HCT116 (cell line): ENCODE measurements at regions not wholly inside any gene's neighbourhood (a gene's known extent, or its start where the extent isn't known, plus 50 kb on each side); places are given as distances from the start of the nearest gene placed in this dataset.

ENCODE experiments used
- ATAC-seq: fragments of 200-7000 bp; cut with Tn5 transposase; 2 replicates; pipeline ENCODE4 v1.9.1; 2020; ENCODE audit warnings: mild to moderate bottlenecking, moderate library complexity
- BruUV-seq: library from RNA; stranded (reverse); fragments of 400-500 nt; replicated peaks from 2 replicates; lab custom pipeline; 2021; lab: Mats Ljungman, UMichigan
- CTCF ChIA-PET: fragments of 300-600 bp; sonication (Branson Sonifier 250); formaldehyde crosslinking; loops from one replicate; lab custom pipeline; 2021; ENCODE audit warnings: antibody characterized with exemption; lab: Charles Lee
- POLR2A ChIA-PET: fragments of 300-600, 350-600 bp; sonication (Branson Sonifier 250); formaldehyde crosslinking; loops from one replicate; lab custom pipeline; 2021; ENCODE audit warnings: antibody characterized with exemption; lab: Charles Lee
- RAD21 ChIA-PET, 2 experiments: fragments of 300-600 bp; sonication (Branson Sonifier 250); formaldehyde crosslinking; loops; one replicate each; lab custom pipeline; 2023; ENCODE audit warnings: low total read pairs in 2 of 2; ENCODE audit not compliant: uncharacterized antibody in 2 of 2, unreplicated experiment in 2 of 2, low non-redundant PET in 1 of 2; lab: Charles Lee
- DNase-seq: peaks from one replicate; pipeline ENCODE4 v3.0.0-alpha.2; 2010; ENCODE audit warnings: low read depth, low spot score
- H2AFZ ChIP-seq: fragments of 200-600 bp; shearing (Covaris generic), sonication (generic); 2 replicates; pipeline ENCODE4 v1.6.1; 2017; ENCODE audit warnings: low read depth, mixed run types, mixed read lengths, antibody characterized with exemption, low read length; ENCODE audit not compliant: poor library complexity, severe bottlenecking
- H3K27ac ChIP-seq: 2 replicates; pipeline ENCODE4 v1.5.1; 2012; ENCODE audit warnings: low read depth, low read length
- H3K27me3 ChIP-seq: fragments of 200-600 bp; sonication (generic); 2 replicates; pipeline ENCODE4 v1.6.1; 2016; ENCODE audit warnings: mixed run types, low read length, mixed read lengths; ENCODE audit not compliant: insufficient read depth
- H3K36me3 ChIP-seq, 2 experiments: fragments of 200-500 bp in 1 of 2; fragments of 200-600 bp in 1 of 2; sonication (Bioruptor generic) in 1 of 2; sonication (generic) in 1 of 2; 2 replicates each; pipeline versions ENCODE4 v1.5.1 to v1.6.1; 2014 to 2016; ENCODE audit warnings: low read length in 2 of 2, inconsistent platforms in 1 of 2, mixed read lengths in 1 of 2, mixed run types in 1 of 2; ENCODE audit not compliant: insufficient read depth in 2 of 2, control insufficient read depth in 1 of 2
- H3K4me1 ChIP-seq, 2 experiments: fragments of 200-600 bp in 1 of 2; sonication (generic) in 1 of 2; 2 replicates each; pipeline versions ENCODE4 v1.5.1 to v1.6.1; 2012 to 2017; ENCODE audit warnings: low read length in 2 of 2, inconsistent platforms in 1 of 2, mild to moderate bottlenecking in 1 of 2, mixed read lengths in 1 of 2, mixed run types in 1 of 2, moderate library complexity in 1 of 2; ENCODE audit not compliant: insufficient read depth in 2 of 2, control insufficient read depth in 1 of 2
- H3K4me2 ChIP-seq: fragments of 200-600 bp; sonication (generic); 2 replicates; pipeline ENCODE4 v1.6.1; 2017; ENCODE audit warnings: mixed run types, low read length, mixed read lengths
- H3K4me3 ChIP-seq, 2 experiments: fragments of 200-600 bp in 1 of 2; sonication (generic) in 1 of 2; replicated peaks in 1 of 2; 2 replicates each; pipeline ENCODE4 v1.5.1; 2011 to 2016; ENCODE audit warnings: low read length in 2 of 2, control low read depth in 1 of 2, low read depth in 1 of 2, mild to moderate bottlenecking in 1 of 2, mixed read lengths in 1 of 2, mixed run types in 1 of 2
- H3K79me2 ChIP-seq: fragments of 200-600 bp; sonication (generic); 2 replicates; pipeline ENCODE4 v1.6.1; 2017; ENCODE audit warnings: mild to moderate bottlenecking, mixed run types, low read length, moderate library complexity, mixed read lengths; ENCODE audit not compliant: insufficient read depth
- H3K9ac ChIP-seq: fragments of 200-600 bp; sonication (generic); 2 replicates; pipeline ENCODE4 v1.6.1; 2016; ENCODE audit warnings: low read length, mixed read lengths
- H3K9me2 ChIP-seq: fragments of 200-600 bp; sonication (generic), shearing (Covaris generic); 2 replicates; pipeline ENCODE4 v1.6.1; 2017; ENCODE audit warnings: mixed run types, mild to moderate bottlenecking, moderate library complexity; ENCODE audit not compliant: insufficient read depth
- H3K9me3 ChIP-seq, 2 experiments: fragments of 200-500 bp in 1 of 2; fragments of 200-600 bp in 1 of 2; sonication (Bioruptor generic) in 1 of 2; sonication (generic) in 1 of 2; 2 replicates each; pipeline ENCODE4 v1.6.1; 2014 to 2017; ENCODE audit warnings: low read length in 2 of 2, mixed read lengths in 2 of 2, inconsistent platforms in 1 of 2, low read depth in 1 of 2, mild to moderate bottlenecking in 1 of 2, mixed run types in 1 of 2, moderate library complexity in 1 of 2; ENCODE audit not compliant: control insufficient read depth in 1 of 2, insufficient read depth in 1 of 2
- H4K20me1 ChIP-seq: fragments of 200-600 bp; sonication (generic), shearing (Covaris generic); 2 replicates; pipeline ENCODE4 v1.6.1; 2017; ENCODE audit warnings: mixed run types, mild to moderate bottlenecking, moderate library complexity; ENCODE audit not compliant: insufficient read depth
- CBX3 ChIP-seq: IDR thresholded peaks from 2 replicates; pipeline ENCODE4 v1.6.1; 2012; ENCODE audit warnings: low read depth
- CEBPB ChIP-seq: IDR thresholded peaks from 2 replicates; pipeline ENCODE4 v1.6.1; 2012; ENCODE audit warnings: low read depth
- ELF1 ChIP-seq: IDR thresholded peaks from 2 replicates; pipeline ENCODE4 v1.6.1; 2012; ENCODE audit warnings: low read depth, borderline replicate concordance
- EZH2phosphoT487 ChIP-seq: fragments of 200-600 bp; IDR thresholded peaks from 2 replicates; pipeline ENCODE4 v1.6.1; 2018; ENCODE audit warnings: antibody characterized with exemption, borderline replicate concordance
- FOSL1 ChIP-seq: IDR thresholded peaks from 2 replicates; pipeline ENCODE4 v1.6.1; 2012; ENCODE audit warnings: low read depth
- JUND ChIP-seq: IDR thresholded peaks from 2 replicates; pipeline ENCODE4 v1.6.1; 2012
- MAX ChIP-seq: IDR thresholded peaks from 2 replicates; pipeline ENCODE4 v1.6.1; 2012
- POLR2A ChIP-seq: IDR thresholded peaks from 2 replicates; pipeline ENCODE4 v1.7.0; 2011; ENCODE audit warnings: borderline replicate concordance; ENCODE audit not compliant: insufficient read depth, insufficient read length; ENCODE audit errors: extremely low read depth
- POLR2AphosphoS5 ChIP-seq: IDR thresholded peaks from 2 replicates; pipeline ENCODE4 v1.6.1; 2011; ENCODE audit warnings: mild to moderate bottlenecking, low read depth, low read length, moderate library complexity
- RAD21 ChIP-seq: IDR thresholded peaks from 2 replicates; pipeline ENCODE4 v1.6.1; 2012; ENCODE audit warnings: low read depth, mild to moderate bottlenecking
- SIN3A ChIP-seq: IDR thresholded peaks from 2 replicates; pipeline ENCODE4 v1.6.1; 2012; ENCODE audit warnings: low read depth
- SP1 ChIP-seq: IDR thresholded peaks from 2 replicates; pipeline ENCODE4 v1.6.1; 2012; ENCODE audit warnings: low read depth
- SRF ChIP-seq: IDR thresholded peaks from 2 replicates; pipeline ENCODE4 v1.6.1; 2012; ENCODE audit warnings: low read depth
- TCF7L2 ChIP-seq: IDR thresholded peaks from 2 replicates; pipeline ENCODE4 v1.7.0; 2011; ENCODE audit warnings: borderline replicate concordance, inconsistent platforms; ENCODE audit not compliant: insufficient read depth, insufficient read length; ENCODE audit errors: extremely low read depth
- YY1 ChIP-seq: IDR thresholded peaks from 2 replicates; pipeline ENCODE4 v1.6.1; 2011; ENCODE audit warnings: low read length, low read depth, moderate library complexity, mild to moderate bottlenecking; ENCODE audit not compliant: insufficient replicate concordance; ENCODE audit errors: extremely low read depth
- ZNF274 ChIP-seq: fragments of 200-500 bp; sonication (Bioruptor generic); IDR thresholded peaks from 2 replicates; pipeline ENCODE4 v1.6.1; 2014; ENCODE audit warnings: mild to moderate bottlenecking, low read depth, low read length, inconsistent platforms
- intact Hi-C: fragments of 100-400 bp; cut with micrococcal nuclease; formaldehyde crosslinking; loops from 2 replicates; pipeline ENCODE4 v1.10.0; 2022

- TF ChIP-seq ELF1, result no peak
- no peak for TF ChIP-seq CEBPB
- no peak for TF ChIP-seq POLR2A
These were observed 204.7 kb downstream of the KITLG start (continued) for GRCh38 chr12:88375306-88376305.

- POLR2A ChIA-PET, result no interaction called here
- no peak for ATAC-seq
These were observed 202.3 kb downstream of the KITLG start for GRCh38 chr12:88377973-88378372.

GRCh38 chr12:88381466-88381865 is 198.8 kb downstream of the KITLG start:
- intact Hi-C loops, result no loop called here
- no peak overlapping the region for H3K27ac ChIP-seq
- H3K4me2 ChIP-seq, result no peak overlapping the region

More at GRCh38 chr12:88377973-88378372, 202.3 kb downstream of the KITLG start:
- CTCF ChIA-PET, result no interaction called here
- no peaks in the 10 kb centered on the region for H3K36me3 ChIP-seq
- H3K9me2 ChIP-seq, result no peaks in the 10 kb centered on the region
- TF ChIP-seq TCF7L2 (no peak), CEBPB (no peak), FOSL1 (no peak), ZNF274 (no peak)
- TF ChIP-seq, all 23 proteins: peak for 0
- no peak overlapping the region for H3K27ac ChIP-seq
- H4K20me1 ChIP-seq, result no peaks in the 10 kb centered on the region
- DNase-seq, result no peak
- H3K9ac ChIP-seq, result no peak overlapping the region
- H3K27me3 ChIP-seq, result no peaks in the 10 kb centered on the region
- H3K4me1 ChIP-seq, result no peaks in the 10 kb centered on the region
- H3K79me2 ChIP-seq, result no peaks in the 10 kb centered on the region
- H3K4me3 ChIP-seq, result no peak overlapping the region
- H3K9me3 ChIP-seq, result no peaks in the 10 kb centered on the region
- RAD21 ChIA-PET, result no interaction called here
- no peak overlapping the region for H2AFZ ChIP-seq
- H3K4me2 ChIP-seq, result no peak overlapping the region
- BruUV-seq, result no TSS peak
- intact Hi-C loops, result no loop called here

More at GRCh38 chr12:88381466-88381865, 198.8 kb downstream of the KITLG start:
- TF ChIP-seq RAD21 (no peak), SP1 (no peak), SRF (no peak), TCF7L2 (no peak), FOSL1 (no peak), MAX (no peak), ZNF274 (no peak), SIN3A (no peak), POLR2A (no peak), JUND (no peak), POLR2AphosphoS5 (no peak), CBX3 (no peak), YY1 (no peak), EZH2phosphoT487 (no peak)
- Histone ChIP-seq H3K4me1 (no peaks in the 10 kb centered on the region), H3K36me3 (no peaks in the 10 kb centered on the region), H2AFZ (no peak overlapping the region), H4K20me1 (no peaks in the 10 kb centered on the region), H3K9ac (no peak overlapping the region), H3K79me2 (no peaks in the 10 kb centered on the region), H3K9me2 (no peaks in the 10 kb centered on the region), H3K4me3 (no peak overlapping the region), H3K9me3 (no peaks in the 10 kb centered on the region), H3K27me3 (no peaks in the 10 kb centered on the region)
- ChIA-PET CTCF (no interaction called here), POLR2A (no interaction called here), RAD21 (no interaction called here)
- no peak for ATAC-seq
- no peak for DNase-seq
- no TSS peak for BruUV-seq
